NCI-H1092 (cell line): ENCODE measurements at regions not wholly inside any gene's neighbourhood (a gene's known extent, or its start where the extent isn't known, plus 50 kb on each side); places are given as distances from the start of the nearest gene placed in this dataset.

ENCODE experiments used
- DNase-seq: peaks from one replicate; lab custom pipeline; 2025; lab: John Stamatoyannopoulos, UW

- DNase-seq = no peak
These were observed 52.3 kb downstream of the PLEKHG1 start for GRCh38 chr6:150651808-150652470.

GRCh38 chr6:150652848-150653613 is 53.3 kb downstream of the PLEKHG1 start:
- DNase-seq = no peak

GRCh38 chr6:150654608-150655007 is 54.9 kb downstream of the PLEKHG1 start:
- DNase-seq = no peak

GRCh38 chr6:150656156-150656555 is 56.5 kb downstream of the PLEKHG1 start:
- DNase-seq = no peak

GRCh38 chr6:150658421-150658820 is 58.7 kb downstream of the PLEKHG1 start:
- DNase-seq = no peak

- DNase-seq = peak; percentile 31
These were observed 59.5 kb downstream of the PLEKHG1 start for GRCh38 chr6:150659046-150659763.

- no peak for DNase-seq
These were observed 61.7 kb downstream of the PLEKHG1 start for GRCh38 chr6:150661216-150662007.

- no peak for DNase-seq
These were observed 63.1 kb downstream of the PLEKHG1 start for GRCh38 chr6:150662814-150663213.

GRCh38 chr6:150664091-150664490 is 64.4 kb downstream of the PLEKHG1 start:
- no peak for DNase-seq

- DNase-seq = no peak
These were observed 66.4 kb downstream of the PLEKHG1 start for GRCh38 chr6:150666071-150666470.

- no peak for DNase-seq
These were observed 67.7 kb downstream of the PLEKHG1 start for GRCh38 chr6:150667359-150667758.

- peak; percentile 29 for DNase-seq
These were observed 68.5 kb downstream of the PLEKHG1 start for GRCh38 chr6:150667977-150668716.

- no peak for DNase-seq
These were observed 69.2 kb downstream of the PLEKHG1 start for GRCh38 chr6:150668900-150669302.

- DNase-seq = no peak
These were observed 70.6 kb downstream of the PLEKHG1 start for GRCh38 chr6:150670311-150670710.

- DNase-seq = no peak
These were observed 73.1 kb downstream of the PLEKHG1 start for GRCh38 chr6:150672800-150673199.

- DNase-seq = no peak
These were observed 74.1 kb downstream of the PLEKHG1 start for GRCh38 chr6:150673720-150674346.

GRCh38 chr6:150676344-150676743 is 76.7 kb downstream of the PLEKHG1 start:
- DNase-seq = no peak

- DNase-seq = no peak
These were observed 77.1 kb downstream of the PLEKHG1 start for GRCh38 chr6:150676772-150677171.

GRCh38 chr6:150680510-150680909 is 80.8 kb downstream of the PLEKHG1 start:
- no peak for DNase-seq

- DNase-seq = no peak
These were observed 82.1 kb downstream of the PLEKHG1 start for GRCh38 chr6:150681578-150682395.
